ENCODE measurements at regions not wholly inside any gene's neighbourhood (a gene's known extent, or its start where the extent isn't known, plus 50 kb on each side); places are given as distances from the start of the nearest gene placed in this dataset.

DNA sequence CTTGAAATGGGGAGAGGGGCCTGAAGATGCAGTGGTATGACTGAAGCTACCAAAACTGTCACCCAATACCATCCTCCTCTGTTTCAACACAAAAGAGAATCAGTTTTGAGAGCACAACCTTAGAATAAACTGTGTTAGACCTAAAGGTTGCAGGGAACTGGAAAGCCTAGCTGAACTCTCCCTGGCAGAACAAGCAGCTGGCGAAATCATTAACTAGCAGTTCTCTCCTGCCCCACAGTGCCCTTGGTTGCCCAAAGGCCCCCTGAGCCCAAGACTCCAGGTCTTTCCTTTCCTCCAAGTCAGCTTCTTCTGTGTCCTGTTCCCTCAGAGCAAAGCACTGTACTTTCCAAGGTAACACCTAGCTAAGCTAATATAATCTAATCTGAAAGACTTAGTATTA, 135.4 kb upstream of the SLC30A5 start:
- TF ChIP-seq, protein P1, sequence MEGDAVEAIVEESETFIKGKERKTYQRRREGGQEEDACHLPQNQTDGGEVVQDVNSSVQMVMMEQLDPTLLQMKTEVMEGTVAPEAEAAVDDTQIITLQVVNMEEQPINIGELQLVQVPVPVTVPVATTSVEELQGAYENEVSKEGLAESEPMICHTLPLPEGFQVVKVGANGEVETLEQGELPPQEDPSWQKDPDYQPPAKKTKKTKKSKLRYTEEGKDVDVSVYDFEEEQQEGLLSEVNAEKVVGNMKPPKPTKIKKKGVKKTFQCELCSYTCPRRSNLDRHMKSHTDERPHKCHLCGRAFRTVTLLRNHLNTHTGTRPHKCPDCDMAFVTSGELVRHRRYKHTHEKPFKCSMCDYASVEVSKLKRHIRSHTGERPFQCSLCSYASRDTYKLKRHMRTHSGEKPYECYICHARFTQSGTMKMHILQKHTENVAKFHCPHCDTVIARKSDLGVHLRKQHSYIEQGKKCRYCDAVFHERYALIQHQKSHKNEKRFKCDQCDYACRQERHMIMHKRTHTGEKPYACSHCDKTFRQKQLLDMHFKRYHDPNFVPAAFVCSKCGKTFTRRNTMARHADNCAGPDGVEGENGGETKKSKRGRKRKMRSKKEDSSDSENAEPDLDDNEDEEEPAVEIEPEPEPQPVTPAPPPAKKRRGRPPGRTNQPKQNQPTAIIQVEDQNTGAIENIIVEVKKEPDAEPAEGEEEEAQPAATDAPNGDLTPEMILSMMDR (IDR thresholded peaks at IDR 0.05; ENCODE audit: borderline replicate concordance, extremely low read depth, low read length, poor library complexity, severe bottlenecking) = no peak
- no peak for TF ChIP-seq EZH2 (IDR thresholded peaks at IDR 0.05; ENCODE audit: borderline replicate concordance, low read depth, low read length, severe bottlenecking)

Data from DND-41 (cell line).